ENCODE measurements at regions not wholly inside any gene's neighbourhood (a gene's known extent, or its start where the extent isn't known, plus 50 kb on each side); places are given as distances from the start of the nearest gene placed in this dataset.
A peak's percentile ranks its signal among the peaks of the same experiment; 100 is the strongest.

DNA sequence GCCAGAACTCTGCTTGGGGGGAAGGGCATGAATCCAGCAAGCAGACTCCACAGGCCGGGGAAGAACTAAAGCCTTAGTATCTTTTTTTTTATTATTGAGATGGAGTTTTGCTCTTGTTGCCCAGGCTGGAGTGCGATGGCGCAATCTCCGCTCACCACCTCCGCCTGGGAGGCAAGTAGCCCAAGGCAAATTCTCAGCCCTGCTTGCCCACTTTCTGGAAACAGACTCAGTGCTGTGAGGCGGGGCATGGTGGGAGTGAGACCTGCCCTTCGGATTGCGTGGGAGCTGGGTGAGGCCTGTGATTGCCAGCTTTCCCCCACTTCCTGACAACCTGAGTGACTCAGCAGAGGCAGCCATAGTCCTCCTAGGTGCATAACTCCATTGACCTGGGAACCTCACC, 348.8 kb downstream of the GASK1B start:
- no peak for DNase-seq
- intact Hi-C loops (cut with DNase I) = no loop called here

DNA sequence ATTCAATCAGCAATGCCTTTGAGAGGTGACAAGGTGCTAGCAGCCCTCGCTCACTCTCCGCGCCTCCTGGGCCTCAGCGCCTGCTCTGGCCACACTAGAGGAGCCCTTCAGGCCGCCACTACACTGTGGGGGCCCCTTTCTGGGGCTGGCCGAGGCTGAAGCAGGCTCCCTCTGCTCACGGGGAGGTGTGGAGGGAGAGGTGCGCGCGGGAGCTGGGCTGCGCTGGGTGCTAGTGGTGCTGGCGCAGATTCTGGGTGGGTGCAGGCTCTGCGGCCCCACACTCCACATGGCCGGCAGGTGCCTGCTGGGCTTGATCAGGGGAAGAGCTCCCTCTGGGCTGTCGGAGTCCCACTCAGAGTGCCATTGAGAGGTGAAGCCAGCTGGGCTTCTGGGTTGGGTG, 351.0 kb downstream of the GASK1B start:
- DNase-seq = no peak
- no peak for ATAC-seq
- intact Hi-C loops (cut with DNase I) = no loop called here

More for the DNA sequence above, 348.8 kb downstream of the GASK1B start:
- ATAC-seq = no peak

DNA sequence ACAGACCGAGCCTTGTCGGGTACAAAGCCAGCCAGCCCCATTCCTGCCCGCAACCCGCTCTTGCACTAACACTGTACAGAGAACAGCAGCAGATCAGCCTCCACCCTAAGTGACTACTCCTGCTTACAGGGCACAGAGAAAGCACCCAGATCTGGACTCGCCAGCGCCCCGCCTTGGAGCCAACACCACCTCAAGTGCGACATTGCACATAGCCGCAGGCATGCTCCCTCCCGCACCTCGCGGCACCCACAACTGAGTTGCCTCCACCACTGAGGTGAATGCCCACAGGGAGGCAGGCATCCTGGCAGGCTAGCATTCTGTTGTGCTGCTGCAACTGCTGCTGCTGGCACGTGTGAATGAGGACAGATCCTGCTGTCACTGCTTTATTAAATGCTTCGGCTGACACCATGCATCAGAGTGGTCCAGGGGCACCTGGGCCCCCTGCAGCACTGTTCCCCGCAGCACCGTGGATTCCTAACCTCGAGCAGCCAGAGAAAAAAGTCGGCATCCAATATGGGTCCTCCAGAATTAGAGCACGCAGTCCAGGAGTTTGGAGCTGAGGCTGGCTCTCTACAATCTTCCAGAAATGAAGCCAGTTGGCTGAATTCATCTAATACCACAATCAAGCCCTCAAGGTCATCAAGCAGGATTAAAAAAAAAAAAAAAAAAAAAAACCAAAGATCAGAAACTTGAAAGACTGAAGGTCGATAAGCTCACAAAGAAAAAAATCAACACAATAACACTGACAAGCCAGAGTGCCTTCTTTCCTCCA, 352.9 kb downstream of the GASK1B start:
- intact Hi-C loops (cut with DNase I) = no loop called here
- no peak for DNase-seq
- ATAC-seq = no peak

DNA sequence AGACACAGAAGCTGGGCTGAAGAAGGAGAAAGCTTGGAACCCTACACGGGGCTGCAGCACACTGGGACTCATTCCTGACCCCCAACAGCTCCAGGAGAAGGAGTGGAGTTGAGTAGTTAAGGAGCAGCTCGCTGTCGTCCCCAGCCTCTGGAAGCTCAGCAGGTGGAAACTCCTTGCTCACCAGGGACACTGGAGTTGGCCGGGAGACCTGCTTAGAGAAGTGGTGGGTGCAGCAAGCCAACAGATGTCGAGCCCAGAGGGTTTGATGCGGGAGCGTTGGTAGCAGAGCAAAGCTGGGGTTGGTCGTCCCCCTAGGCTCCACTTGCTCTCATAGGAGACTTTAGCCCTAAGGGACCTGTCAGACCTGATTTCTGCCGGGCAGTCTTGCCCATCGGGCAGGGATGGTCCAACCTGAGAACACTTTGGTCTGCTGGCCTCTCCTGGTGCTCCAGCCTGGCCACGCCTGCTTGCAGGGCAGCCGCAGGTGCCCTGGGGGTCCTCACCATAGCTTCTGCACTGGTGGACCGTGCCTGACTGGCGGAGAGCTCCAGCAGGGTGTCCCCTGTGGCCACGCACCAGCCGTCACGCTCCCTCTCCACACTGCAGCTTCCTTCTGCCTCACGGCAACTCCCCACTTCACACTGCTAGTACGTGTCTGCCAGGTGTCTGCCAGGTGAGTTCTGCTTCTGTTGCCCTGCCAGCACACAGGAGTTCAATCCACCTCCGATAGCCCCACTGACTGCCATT, 353.7 kb downstream of the GASK1B start:
- intact Hi-C loops (cut with DNase I) = no loop called here
- no peak for ATAC-seq
- DNase-seq = no peak

DNA sequence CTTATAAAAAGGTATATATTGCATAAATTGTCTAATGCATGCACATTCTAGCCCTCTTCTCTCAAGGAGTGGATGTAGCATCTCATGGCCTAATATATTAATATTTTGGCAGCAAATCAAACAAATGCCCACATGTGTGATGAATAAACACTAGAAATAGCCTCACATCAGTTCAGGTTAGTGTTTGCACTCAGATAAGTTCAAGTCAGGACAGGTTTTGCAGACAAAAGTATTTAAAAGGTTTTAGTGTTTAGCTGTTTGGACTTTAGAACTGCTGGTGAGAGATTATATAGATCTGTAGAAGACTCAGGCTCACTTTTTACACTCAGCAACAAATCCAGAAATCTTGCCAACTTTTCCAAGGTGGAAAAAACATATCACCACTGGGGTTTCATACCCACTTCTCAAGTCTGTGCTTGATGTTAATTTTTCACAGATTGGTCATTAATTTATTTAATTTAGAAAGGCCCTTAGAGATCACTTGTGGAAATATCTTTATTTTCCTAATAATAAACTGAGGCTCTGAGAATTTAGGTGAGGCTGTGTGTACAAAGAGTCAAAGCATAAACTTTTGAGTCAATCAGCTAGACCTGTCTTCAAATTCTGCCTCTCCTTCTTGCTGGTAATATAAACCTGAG, 362.6 kb downstream of the GASK1B start:
- intact Hi-C loops (cut with DNase I) = no loop called here
- DNase-seq = no peak
- ATAC-seq = no peak

DNA sequence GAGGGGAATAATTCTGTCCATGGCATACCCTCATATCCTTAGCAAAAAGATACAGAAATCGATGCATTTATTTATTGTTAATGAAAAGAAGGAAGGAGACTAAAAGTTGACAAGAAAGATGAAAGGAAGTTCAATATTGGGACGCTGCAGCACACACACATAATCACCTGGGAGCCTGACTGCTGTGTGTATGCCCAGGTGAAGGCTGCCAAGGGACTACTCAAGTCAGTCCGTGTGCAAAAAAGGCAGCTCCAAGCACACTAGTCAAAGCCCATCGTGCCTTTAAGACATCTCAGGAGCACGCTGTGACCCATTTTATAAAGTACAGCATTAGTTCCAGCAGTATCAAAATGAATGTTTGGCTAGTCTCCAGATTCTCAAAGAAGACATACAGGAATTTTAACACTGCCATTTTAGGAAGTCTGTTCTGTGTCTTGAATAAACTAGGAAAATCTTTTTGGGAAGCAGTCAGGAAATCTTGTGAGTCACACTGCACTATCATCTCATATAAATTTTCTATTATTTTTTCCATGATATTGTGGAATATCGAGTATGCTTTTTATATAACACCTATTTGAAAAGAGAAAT, 363.9 kb downstream of the GASK1B start:
- no peak for ATAC-seq

DNA sequence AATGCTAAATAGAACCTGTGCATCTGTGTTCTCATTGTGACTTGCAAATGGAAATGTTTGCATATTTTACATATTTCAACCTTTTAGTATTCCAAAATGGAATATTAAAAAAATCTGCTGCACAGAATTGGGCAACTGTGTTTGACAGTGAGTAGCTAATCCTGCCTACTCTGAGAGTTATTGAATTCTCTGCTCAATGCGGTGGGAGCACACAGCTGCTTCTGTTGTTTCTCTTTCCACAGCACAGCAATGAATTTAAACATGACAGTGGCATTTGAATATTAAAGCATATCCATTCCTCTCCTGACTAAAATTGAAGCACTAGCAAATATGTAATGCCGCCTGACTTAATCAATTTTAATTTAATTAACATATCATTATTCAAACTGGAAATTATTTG, 366.6 kb downstream of the GASK1B start:
- intact Hi-C loops (cut with DNase I) = no loop called here
- ATAC-seq (no peak), DNase-seq (no peak)

More for the DNA sequence above, 363.9 kb downstream of the GASK1B start:
- DNase-seq = no peak
- intact Hi-C loops (cut with DNase I) = no loop called here

DNA sequence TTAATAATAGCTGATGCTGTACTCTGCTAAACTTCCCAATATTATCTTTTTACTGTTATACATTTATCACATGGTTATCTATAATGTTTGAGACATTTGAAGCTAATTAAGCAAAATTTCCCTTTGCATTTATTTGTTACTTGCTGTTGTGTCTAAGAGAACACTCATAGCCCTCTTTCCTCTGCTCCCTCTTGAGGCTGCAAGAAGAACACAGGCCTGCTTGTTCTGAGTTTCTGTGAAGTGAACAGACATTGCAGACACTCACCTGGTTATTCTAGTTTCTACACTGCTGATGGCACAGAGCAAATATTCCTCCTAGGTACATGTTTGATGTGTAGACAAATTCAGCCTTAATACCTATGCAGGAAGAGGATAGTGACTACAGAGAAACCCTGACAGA, 367.8 kb downstream of the GASK1B start:
- intact Hi-C loops (cut with DNase I) = no loop called here
- no peak for ATAC-seq
- no peak for DNase-seq

DNA sequence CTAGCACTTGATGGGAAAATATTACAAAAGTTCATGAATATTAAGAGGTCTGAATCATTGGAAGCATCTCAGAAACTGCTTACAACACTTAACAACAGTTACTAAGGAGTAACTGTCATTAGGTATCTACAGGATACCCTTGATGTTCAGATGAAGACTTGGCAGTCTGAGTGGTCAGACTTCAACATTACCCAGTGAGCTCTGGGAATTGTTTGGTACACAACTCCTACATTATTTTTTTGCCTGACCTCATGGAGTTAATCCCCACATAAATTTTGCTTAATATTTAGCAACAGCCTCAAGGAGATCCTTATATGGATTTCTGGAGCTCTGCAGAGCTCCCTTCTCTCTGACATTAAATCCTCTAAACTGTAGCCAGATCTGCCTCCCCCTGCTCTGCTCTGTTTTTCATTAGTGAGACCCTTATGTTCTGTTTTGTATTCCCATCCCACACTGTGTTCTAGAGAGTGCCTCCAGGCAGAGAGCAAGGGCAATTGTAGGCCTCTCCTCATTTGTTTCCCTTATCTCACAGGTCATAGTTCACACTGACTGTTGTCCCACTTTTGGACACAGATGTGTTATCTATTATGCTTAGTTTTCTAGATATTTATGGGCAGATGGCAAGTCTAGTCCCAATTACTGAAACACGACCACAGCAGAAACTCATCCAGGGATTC, 368.8 kb downstream of the GASK1B start:
- intact Hi-C loops (cut with DNase I) = no loop called here
- DNase-seq = no peak
- ATAC-seq = peak; percentile 19 to 76

DNA sequence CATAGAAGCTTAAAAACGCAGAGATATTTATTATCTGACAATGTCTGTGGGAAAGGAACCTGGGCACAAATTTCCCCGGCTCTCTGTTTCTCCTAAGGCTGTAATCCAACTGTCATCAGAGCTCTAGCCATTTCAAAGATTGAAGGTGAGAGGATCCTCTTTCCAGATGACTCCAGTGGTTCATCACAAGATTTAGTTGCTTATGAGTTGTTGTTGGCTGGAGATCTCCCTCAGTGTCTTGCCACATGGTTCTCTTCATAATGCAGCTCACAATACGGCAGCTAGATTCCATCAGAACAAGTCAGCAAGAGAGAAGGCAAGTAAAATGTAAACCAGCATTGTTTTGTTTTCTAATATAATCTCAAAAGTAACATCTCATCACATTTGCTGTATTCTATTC, 369.4 kb downstream of the GASK1B start:
- no peak for ATAC-seq
- intact Hi-C loops (cut with DNase I) = no loop called here

DNA sequence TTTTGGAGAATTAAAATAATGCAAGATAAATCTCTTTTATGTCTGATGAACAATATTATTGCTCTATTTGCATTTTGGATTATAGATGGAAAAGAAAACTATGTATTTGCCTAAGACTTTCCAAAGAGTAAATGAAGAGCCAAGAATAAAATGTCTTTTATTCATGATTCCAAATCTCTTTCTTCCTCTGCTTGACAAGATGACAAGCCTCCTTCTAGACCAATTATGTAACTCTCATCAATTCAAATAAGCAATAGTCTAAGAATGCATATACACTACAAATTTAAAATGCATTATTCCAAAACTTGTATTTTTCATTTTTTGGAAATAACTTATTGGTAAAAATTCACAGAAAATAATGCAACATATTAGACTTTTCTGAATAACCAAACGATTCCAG, 377.3 kb downstream of the GASK1B start:
- intact Hi-C loops (cut with DNase I) = no loop called here
- DNase-seq (no peak), ATAC-seq (no peak)

More for the DNA sequence above, 369.4 kb downstream of the GASK1B start:
- no peak for DNase-seq

DNA sequence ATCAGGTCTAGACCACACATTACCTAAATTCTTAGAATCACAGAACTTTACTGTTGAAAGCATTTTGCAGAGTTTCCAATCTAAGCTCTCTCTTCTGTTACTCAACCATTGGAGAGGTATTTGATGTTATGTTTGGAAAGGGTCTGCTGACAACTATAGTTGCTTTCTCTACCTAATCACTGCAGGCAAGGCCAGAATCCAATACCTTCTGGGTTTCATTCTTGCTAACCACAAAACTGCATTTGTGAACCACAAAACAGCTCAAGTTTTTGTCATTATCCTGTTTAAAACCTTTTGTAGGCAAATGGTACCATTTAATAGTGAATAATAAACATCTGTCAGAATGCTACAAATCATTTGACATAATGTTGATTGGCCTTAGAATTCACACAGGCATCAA, 380.1 kb downstream of the GASK1B start:
- DNase-seq = no peak
- intact Hi-C loops (cut with DNase I) = no loop called here
- ATAC-seq = no peak

DNA sequence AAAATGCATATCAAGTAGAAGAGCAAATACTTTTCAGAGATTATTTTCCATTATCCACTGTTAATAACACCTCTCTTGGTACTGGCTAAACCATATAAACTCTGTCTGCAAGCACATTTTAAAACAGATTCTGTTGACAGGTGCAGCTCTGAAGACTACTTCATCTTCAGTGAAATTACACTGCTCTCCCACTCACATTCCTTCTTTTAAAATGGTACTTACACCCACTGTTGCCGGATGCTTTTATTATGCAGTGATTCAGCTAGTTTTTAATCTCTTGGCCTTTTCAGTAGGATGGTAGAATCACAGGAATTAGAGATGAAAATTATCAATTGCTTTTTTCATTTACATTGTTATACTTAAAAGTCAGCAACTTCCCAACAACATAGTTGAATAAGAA, 381.6 kb downstream of the GASK1B start:
- no peak for ATAC-seq
- intact Hi-C loops (cut with DNase I) = no loop called here
- DNase-seq = no peak

DNA sequence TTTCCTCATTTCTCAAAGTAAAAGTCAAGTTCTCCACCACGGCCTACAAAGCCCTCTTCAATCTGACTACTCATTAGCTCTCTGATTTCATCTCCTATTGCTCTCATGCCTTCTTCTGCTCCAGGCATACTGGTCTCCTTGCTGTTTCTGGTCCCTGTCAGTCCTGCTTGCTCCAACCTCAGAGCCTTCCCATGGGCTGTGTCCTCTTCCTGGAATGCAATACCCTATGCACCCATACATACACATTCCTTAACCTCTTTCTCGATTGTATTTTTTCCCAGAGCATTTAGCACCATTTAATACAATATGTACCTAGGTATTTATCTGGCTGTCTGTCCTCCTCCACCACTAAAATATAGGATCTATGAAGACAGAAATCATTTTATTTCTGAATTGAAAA, 385.2 kb downstream of the GASK1B start:
- ATAC-seq = no peak
- DNase-seq = no peak
- intact Hi-C loops (cut with DNase I) = no loop called here

DNA sequence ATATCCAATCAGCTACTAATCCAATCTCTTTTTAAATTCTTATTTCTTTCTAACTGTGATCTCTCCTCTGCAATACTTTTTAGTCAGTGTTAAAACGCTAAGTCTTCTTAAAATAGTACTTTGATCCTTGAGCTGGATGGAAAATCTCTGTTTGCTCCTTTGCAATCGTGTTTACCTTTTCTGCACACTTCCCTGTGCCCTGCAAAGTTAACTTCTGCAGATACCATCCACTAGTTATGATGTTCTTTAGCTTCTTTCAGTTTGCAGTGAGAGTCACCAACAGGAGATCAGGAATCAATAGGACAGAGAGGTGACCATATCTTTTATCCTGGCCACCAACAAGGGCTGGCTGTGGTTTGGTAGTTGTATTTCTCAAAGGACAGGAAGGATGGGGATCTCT, 391.5 kb downstream of the GASK1B start:
- intact Hi-C loops (cut with DNase I) = no loop called here
- DNase-seq (no peak), ATAC-seq (no peak)

DNA sequence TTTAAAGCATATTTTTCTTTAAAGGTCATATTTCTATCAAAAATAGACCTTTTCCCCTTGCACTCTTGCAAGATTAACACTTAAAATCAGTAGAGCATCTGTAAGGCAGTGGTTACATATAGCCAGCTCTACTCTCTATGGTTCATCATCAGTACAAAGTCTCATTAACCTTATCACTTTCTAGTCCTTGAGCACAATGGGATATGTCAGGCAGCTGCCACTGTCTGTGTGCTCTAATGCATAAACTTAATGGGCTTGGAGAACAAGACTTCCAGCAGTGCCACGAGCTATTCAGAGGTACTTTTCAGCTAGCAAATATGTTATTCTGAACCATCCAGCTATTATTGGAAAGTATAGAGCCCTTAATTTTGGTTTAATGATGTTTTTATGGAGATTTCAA, 393.7 kb downstream of the GASK1B start:
- no peak for DNase-seq
- intact Hi-C loops (cut with DNase I) = no loop called here

DNA sequence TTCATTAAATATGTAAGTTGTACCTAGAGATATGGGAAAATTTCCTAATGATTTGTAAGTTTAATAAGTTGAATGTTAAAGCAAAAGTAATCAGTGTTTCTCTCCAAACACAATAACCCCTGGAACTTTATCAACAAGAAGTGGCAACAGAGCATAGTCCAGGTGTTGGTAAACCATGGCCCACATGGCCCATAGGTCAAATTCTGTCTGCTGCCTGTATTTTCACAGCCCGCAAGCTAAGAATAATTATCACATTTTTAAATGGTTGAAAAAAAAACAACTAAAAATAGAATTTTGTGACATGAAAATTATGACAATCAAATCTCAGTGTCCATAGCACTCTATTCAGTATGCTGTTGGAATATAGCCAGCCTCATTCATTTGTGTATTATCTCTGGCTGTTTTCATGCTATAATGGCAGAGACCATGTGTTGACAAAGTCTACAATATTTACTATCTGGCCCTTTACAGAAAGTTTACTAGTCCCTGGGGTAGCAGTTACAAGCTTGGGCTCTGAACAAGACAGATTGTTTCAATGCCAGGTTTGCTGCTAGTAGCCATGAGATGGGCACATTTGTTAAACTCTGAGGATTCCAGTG, 395.8 kb downstream of the GASK1B start:
- ATAC-seq = no peak
- intact Hi-C loops (cut with DNase I) = no loop called here

More for the DNA sequence above, 393.7 kb downstream of the GASK1B start:
- ATAC-seq = no peak

DNA sequence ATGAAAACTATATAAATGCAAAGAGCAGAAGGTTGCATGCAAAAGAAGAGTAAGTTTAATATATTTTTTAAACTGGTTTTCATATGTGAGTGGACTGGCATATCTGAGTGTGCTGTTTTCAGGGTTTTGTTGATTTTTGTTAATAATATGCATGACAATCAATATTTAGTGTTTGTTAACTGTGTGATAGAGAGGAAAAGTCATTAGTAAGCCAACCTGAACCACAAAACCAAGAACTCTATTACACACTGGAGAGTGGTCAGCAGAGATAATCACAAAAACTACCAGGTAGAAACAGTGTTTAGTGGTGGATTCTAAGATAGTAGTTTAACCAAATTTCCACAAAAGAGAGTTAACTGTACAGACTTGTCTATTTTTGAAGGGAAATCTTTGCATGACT, 396.9 kb downstream of the GASK1B start:
- ATAC-seq (no peak), DNase-seq (no peak)
- intact Hi-C loops (cut with DNase I) = no loop called here

More for the DNA sequence above, 395.8 kb downstream of the GASK1B start:
- DNase-seq = no peak

DNA sequence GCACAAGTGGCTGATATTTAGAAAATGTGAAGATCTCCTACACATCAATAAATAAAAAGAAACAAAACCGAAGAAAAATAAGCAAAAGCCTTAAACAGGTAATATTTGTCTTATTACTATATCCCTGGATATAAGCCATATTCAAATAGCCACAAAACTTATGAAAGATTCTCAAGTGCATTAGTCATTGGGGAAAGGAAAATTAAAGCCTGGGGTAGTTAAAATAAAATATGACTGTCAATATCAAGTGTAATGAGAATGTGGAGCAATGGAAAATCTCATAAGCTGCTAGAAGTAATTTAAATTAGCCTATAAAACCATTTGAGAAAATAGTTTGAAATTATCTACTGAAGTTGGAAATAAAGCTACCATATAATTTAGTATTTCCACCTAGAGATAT, 399.9 kb downstream of the GASK1B start:
- no peak for DNase-seq
- no peak for ATAC-seq
- intact Hi-C loops (cut with DNase I) = no loop called here

Data from left cardiac atrium (tissue), 4 donors.